Thyroid gland (tissue), 4 donors: ENCODE measurements at regions not wholly inside any gene's neighbourhood (a gene's known extent, or its start where the extent isn't known, plus 50 kb on each side); places are given as distances from the start of the nearest gene placed in this dataset.

Experiments used
- DNase-seq, 2 donors: peaks; one replicate each; pipeline ENCODE4 v3.0.0-alpha.2; 2019
- H3K27ac ChIP-seq, 3 donors: fragments of 200-600 bp; sonication (generic); 1 replicate in 2 of 3; 2 replicates in 1 of 3; pipeline ENCODE4 v1.5.1; 2016 to 2019; ENCODE audit warnings: mild to moderate bottlenecking in 1 of 3, moderate library complexity in 1 of 3
- H3K27me3 ChIP-seq: fragments of 200-600 bp; sonication (generic); one replicate; pipeline ENCODE4 v1.5.1; 2019
- H3K36me3 ChIP-seq, 2 donors: fragments of 200-600 bp; sonication (generic); one replicate each; pipeline ENCODE4 v1.5.1; 2016 to 2019
- H3K4me1 ChIP-seq, 2 donors: fragments of 200-600 bp; sonication (generic); one replicate each; pipeline ENCODE4 v1.5.1; 2017 to 2019
- H3K4me3 ChIP-seq, 3 donors: fragments of 200-600 bp; sonication (generic); replicated peaks in 1 of 3; 1 replicate in 2 of 3; 2 replicates in 1 of 3; pipeline ENCODE4 v1.5.1; 2016; ENCODE audit warnings: mild to moderate bottlenecking in 1 of 3
- H3K9me3 ChIP-seq: fragments of 200-600 bp; sonication (generic); one replicate; pipeline ENCODE4 v1.5.1; 2017
- CTCF ChIP-seq, 6 experiments: fragments of 200-600 bp in 3 of 6; fragments of 450-650 bp in 3 of 6; sonication (generic) in 3 of 6; IDR thresholded peaks; one replicate each; pipeline ENCODE4 v1.5.1; 2016 to 2019; ENCODE audit warnings: antibody characterized with exemption in 6 of 6, mild to moderate bottlenecking in 2 of 6, inconsistent platforms in 1 of 6, moderate library complexity in 1 of 6
- POLR2A ChIP-seq, 2 donors: fragments of 450-650 bp; IDR thresholded peaks; one replicate each; pipeline ENCODE4 v1.6.1; 2017; ENCODE audit warnings: antibody characterized with exemption in 2 of 2, mild to moderate bottlenecking in 2 of 2, moderate library complexity in 1 of 2
- WGBS, 2 donors: methylation state at CpG; one replicate each; pipeline ENCODE4 v1.1.5; 2017; 5-methylcytosine and 5-hydroxymethylcytosine counted together
- intact Hi-C: fragments of 100-400 bp; cut with DNase I; formaldehyde crosslinking; loops from one replicate; pipeline ENCODE4 v1.15.1; 2023

- Histone ChIP-seq H3K36me3 (no peaks in the 10 kb centered on the region), H3K27ac (no peak overlapping the region), H3K9me3 (no peaks in the 10 kb centered on the region), H3K4me1 (no peaks in the 10 kb centered on the region), H3K4me3 (no peak overlapping the region), H3K27me3 (no peaks in the 10 kb centered on the region)
- DNase-seq: no peak
- intact Hi-C loops: no loop called here
- TF ChIP-seq POLR2A (IDR thresholded peaks at IDR 0.05) (no peak), CTCF (IDR thresholded peaks at IDR 0.05) (no peak)
Measured at GRCh38 chr21:24076179-24076578, 1531.1 kb downstream of the MRPL39 start.

- no peak overlapping the region for H3K27ac ChIP-seq
- TF ChIP-seq CTCF (IDR thresholded peaks at IDR 0.05) (no peak), POLR2A (IDR thresholded peaks at IDR 0.05) (no peak)
- no peaks in the 10 kb centered on the region for H3K36me3 ChIP-seq
- intact Hi-C loops: no loop called here
- H3K9me3 ChIP-seq: no peaks in the 10 kb centered on the region
- H3K4me1 ChIP-seq: no peaks in the 10 kb centered on the region
- WGBS, 2 donors: 72 to 73% methylated on average over 3 of the region's 3 CpGs
- no peaks in the 10 kb centered on the region for H3K27me3 ChIP-seq
- H3K4me3 ChIP-seq: no peak overlapping the region
- no peak for DNase-seq
Measured at GRCh38 chr21:24055696-24056095, 1551.6 kb downstream of the MRPL39 start.

GRCh38 chr21:24050231-24050630 lies 1557.0 kb downstream of the MRPL39 start:
- Histone ChIP-seq H3K9me3 (no peaks in the 10 kb centered on the region), H3K36me3 (no peaks in the 10 kb centered on the region), H3K27me3 (no peaks in the 10 kb centered on the region), H3K4me3 (no peak overlapping the region), H3K4me1 (no peaks in the 10 kb centered on the region), H3K27ac (no peak overlapping the region)
- no peak for DNase-seq
- TF ChIP-seq CTCF (IDR thresholded peaks at IDR 0.05): no peak
- no peak for TF ChIP-seq POLR2A (IDR thresholded peaks at IDR 0.05)
- 72 to 81% methylated on average over 2 of the region's 2 CpGs for WGBS, 2 donors
- intact Hi-C loops: no loop called here

GRCh38 chr21:24046829-24047443 lies 1560.3 kb downstream of the MRPL39 start:
- no peaks in the 10 kb centered on the region for H3K36me3 ChIP-seq
- no peaks in the 10 kb centered on the region for H3K27me3 ChIP-seq
- H3K9me3 ChIP-seq: no peaks in the 10 kb centered on the region
- intact Hi-C loops: no loop called here
- no peak overlapping the region for H3K27ac ChIP-seq
- TF ChIP-seq CTCF (IDR thresholded peaks at IDR 0.05) (no peak), POLR2A (IDR thresholded peaks at IDR 0.05) (no peak)
- WGBS, 2 donors: 82 to 84% methylated on average over 6 of the region's 6 CpGs
- no peak overlapping the region for H3K4me3 ChIP-seq
- H3K4me1 ChIP-seq: no peaks in the 10 kb centered on the region
- no peak for DNase-seq

- 13% methylated on average over 2 of the region's 2 CpGs for WGBS, 2 donors
- Histone ChIP-seq H3K9me3 (no peaks in the 10 kb centered on the region), H3K4me3 (no peak overlapping the region), H3K36me3 (no peaks in the 10 kb centered on the region), H3K4me1 (no peaks in the 10 kb centered on the region), H3K27me3 (no peaks in the 10 kb centered on the region), H3K27ac (no peak overlapping the region)
- intact Hi-C loops: no loop called here
- no peak for TF ChIP-seq POLR2A (IDR thresholded peaks at IDR 0.05)
- no peak for TF ChIP-seq CTCF (IDR thresholded peaks at IDR 0.05)
- DNase-seq: peak; percentile 59 to 64
Measured at GRCh38 chr21:24045775-24046215, 1561.5 kb downstream of the MRPL39 start.
